T-cell (primary cell): ENCODE measurements at regions not wholly inside any gene's neighbourhood (a gene's known extent, or its start where the extent isn't known, plus 50 kb on each side); places are given as distances from the start of the nearest gene placed in this dataset.

Experiments used
- ATAC-seq, 4 experiments: fragments of 200-7000 bp in 3 of 4; fragments of 150-1000 bp in 1 of 4; cut with Tn5 transposase; replicated peaks in 1 of 4; 1 replicate in 3 of 4; 2 replicates in 1 of 4; pipeline ENCODE4 v1.10.0; 2021; ENCODE audit warnings: moderate library complexity in 3 of 4, mild to moderate bottlenecking in 2 of 4, moderate number of reproducible peaks in 1 of 4
- CTCF ChIA-PET, 2 donors: fragments of 300-600 bp; sonication (Branson Sonifier 250); formaldehyde crosslinking; loops; one replicate each; lab custom pipeline; 2022; ENCODE audit warnings: antibody characterized with exemption in 2 of 2; lab: Charles Lee
- POLR2A ChIA-PET, 2 donors: fragments of 300-600 bp; sonication (Branson Sonifier 250); formaldehyde crosslinking; loops; one replicate each; lab custom pipeline; 2022; ENCODE audit warnings: antibody characterized with exemption in 2 of 2; lab: Charles Lee
- DNase-seq, 35 experiments: peaks; one replicate each; pipeline versions ENCODE4 v3.0.0 to v3.0.0-alpha.2; 2013 to 2023
- H3K27ac ChIP-seq: one replicate; pipeline ENCODE4 v1.5.1; 2013; ENCODE audit warnings: low read length
- H3K27me3 ChIP-seq, 2 experiments: replicated peaks in 1 of 2; 1 replicate in 1 of 2; 2 replicates in 1 of 2; pipeline versions ENCODE4 v1.6.1 to v1.7.0; 2013; ENCODE audit warnings: low read length in 1 of 2, mixed read lengths in 1 of 2; ENCODE audit not compliant: control insufficient read depth in 2 of 2, insufficient read depth in 2 of 2; ENCODE audit errors: extremely low read depth in 1 of 2
- H3K36me3 ChIP-seq, 2 donors: 1 replicate in 1 of 2; 2 replicates in 1 of 2; pipeline versions ENCODE4 v1.6.1 to v1.7.0; 2013; ENCODE audit warnings: low read length in 1 of 2; ENCODE audit not compliant: control insufficient read depth in 2 of 2, insufficient read depth in 1 of 2; ENCODE audit errors: extremely low read depth in 1 of 2
- H3K4me1 ChIP-seq, 2 experiments: 1 replicate in 1 of 2; 2 replicates in 1 of 2; pipeline versions ENCODE4 v1.6.1 to v1.7.0; 2013; ENCODE audit warnings: low read length in 2 of 2, mixed read lengths in 1 of 2; ENCODE audit not compliant: insufficient read depth in 2 of 2, control insufficient read depth in 1 of 2; ENCODE audit errors: extremely low read depth in 1 of 2
- H3K4me3 ChIP-seq, 2 donors: 1 replicate in 1 of 2; 2 replicates in 1 of 2; pipeline versions ENCODE4 v1.5.1 to v1.7.0; 2013; ENCODE audit warnings: mild to moderate bottlenecking in 2 of 2, low read length in 1 of 2, moderate library complexity in 1 of 2; ENCODE audit not compliant: control insufficient read depth in 1 of 2; ENCODE audit errors: extremely low read depth in 1 of 2
- H3K9me3 ChIP-seq: 2 replicates; pipeline ENCODE4 v1.7.0; 2013
- H3K27ac Mint-ChIP-seq, 2 donors: one replicate each; pipeline ENCODE4 v1.8.0; 2020 to 2021; ENCODE audit warnings: mild to moderate bottlenecking in 2 of 2, mixed read lengths in 2 of 2
- H3K27me3 Mint-ChIP-seq, 2 donors: one replicate each; pipeline ENCODE4 v1.8.0; 2021 to 2022; ENCODE audit warnings: mixed read lengths in 2 of 2
- H3K36me3 Mint-ChIP-seq: one replicate; pipeline ENCODE4 v1.8.0; 2021; ENCODE audit warnings: mixed read lengths
- H3K4me1 Mint-ChIP-seq, 3 donors: one replicate each; pipeline ENCODE4 v1.8.0; 2020 to 2022; ENCODE audit warnings: mixed read lengths in 3 of 3, mild to moderate bottlenecking in 1 of 3
- H3K4me3 Mint-ChIP-seq, 3 donors: one replicate each; pipeline ENCODE4 v1.8.0; 2020 to 2022; ENCODE audit warnings: mild to moderate bottlenecking in 3 of 3, mixed read lengths in 3 of 3, moderate library complexity in 3 of 3
- H3K9me3 Mint-ChIP-seq, 3 donors: one replicate each; pipeline ENCODE4 v1.8.0; 2020 to 2022; ENCODE audit warnings: mixed read lengths in 3 of 3
- WGBS: methylation state at CpG from one replicate; pipeline ENCODE4 v1.1.5; 2013; ENCODE audit warnings: missing lambda C conversion rate; ENCODE audit not compliant: insufficient coverage; 5-methylcytosine and 5-hydroxymethylcytosine counted together

DNA sequence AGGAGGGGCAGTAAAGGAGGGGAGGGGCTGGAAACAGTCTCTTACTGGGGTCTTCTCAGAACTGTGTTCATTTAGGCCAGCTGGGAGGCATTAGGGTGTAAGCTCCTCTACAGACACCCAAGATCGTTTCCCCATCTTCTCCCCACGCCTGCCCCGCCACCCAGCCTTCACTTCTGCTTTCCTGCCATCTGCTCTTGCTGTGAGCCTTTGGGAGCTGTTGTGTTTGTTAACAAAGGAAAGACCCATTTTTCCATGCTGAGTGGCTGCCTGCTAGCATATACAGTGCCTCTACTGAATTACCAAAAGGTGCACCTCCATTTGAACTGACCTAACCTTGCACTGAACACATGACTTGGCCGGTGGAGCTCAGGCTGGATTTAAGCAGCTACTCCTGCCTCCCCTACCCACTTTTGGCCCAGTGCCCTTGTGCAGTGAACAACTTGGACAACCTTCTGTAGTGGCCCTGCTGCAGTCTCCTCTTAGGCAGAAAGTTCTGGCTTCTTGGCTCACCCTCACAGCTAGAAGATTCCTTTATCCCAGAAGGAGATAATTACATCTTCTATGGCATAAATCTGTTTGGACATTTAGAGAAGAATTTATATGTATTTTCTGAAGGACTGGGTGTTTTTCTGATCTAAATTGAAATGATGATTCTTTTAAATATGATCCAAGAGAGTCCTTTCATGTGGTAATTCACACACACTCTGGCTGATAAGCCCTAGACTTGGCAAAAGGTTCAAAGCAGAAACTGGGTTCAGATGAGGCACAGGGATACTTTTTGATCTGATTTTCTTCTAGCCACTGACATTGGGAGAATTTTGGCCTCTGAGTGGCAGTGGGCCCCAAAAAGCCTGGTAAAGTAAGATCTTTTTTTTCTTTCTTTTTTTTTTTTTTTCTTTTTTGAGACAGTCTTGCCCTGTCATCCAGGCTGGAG, 81.9 kb upstream of the HNF1B start:
- peaks cover 0 to 6% (median 0%) of the 10 kb centered on the region in 3 donors for H3K4me1 Mint-ChIP-seq
- H3K27me3 Mint-ChIP-seq: peaks cover 13 to 26% of the 10 kb centered on the region in 2 donors
- no peaks in the 10 kb centered on the region for H3K9me3 ChIP-seq
- H3K27ac ChIP-seq: no peak overlapping the region
- ATAC-seq (no peak), DNase-seq (peak in 1 of 35 experiments; percentile 20)
- H3K4me3 Mint-ChIP-seq: no peak overlapping the region
- H3K27me3 ChIP-seq: peaks cover 0 to 5% of the 10 kb centered on the region in 2 experiments
- ChIA-PET POLR2A (no interaction called here), CTCF (no interaction called here)
- H3K4me3 ChIP-seq: no peak overlapping the region
- H3K36me3 Mint-ChIP-seq: no peaks in the 10 kb centered on the region
- H3K27ac Mint-ChIP-seq: no peak overlapping the region
- no peaks in the 10 kb centered on the region for H3K36me3 ChIP-seq
- WGBS: 78% methylated on average over 1 of the region's 4 CpGs
- no peaks in the 10 kb centered on the region for H3K9me3 Mint-ChIP-seq
- no peaks in the 10 kb centered on the region for H3K4me1 ChIP-seq

- H3K4me1 ChIP-seq: no peaks in the 10 kb centered on the region
- Mint-ChIP-seq H3K9me3 (no peaks in the 10 kb centered on the region), H3K27ac (no peak overlapping the region), H3K4me3 (no peak overlapping the region), H3K4me1 (peaks cover 0 to 7% (median 0%) of the 10 kb centered on the region in 3 donors), H3K27me3 (peaks cover 8 to 22% of the 10 kb centered on the region in 2 donors), H3K36me3 (no peaks in the 10 kb centered on the region)
- no peaks in the 10 kb centered on the region for H3K9me3 ChIP-seq
- POLR2A ChIA-PET: interaction anchor here in 1 of 2 donors (0.7 kb wide), 1 partner anchor 819 kb away, joined by 3 read pairs; no protein-coding TSS in a partner anchor
- H3K36me3 ChIP-seq: no peaks in the 10 kb centered on the region
- DNase-seq (no peak), ATAC-seq (no peak)
- H3K27me3 ChIP-seq: peaks cover 0 to 3% of the 10 kb centered on the region in 2 experiments
- CTCF ChIA-PET: no interaction called here
- H3K27ac ChIP-seq: no peak overlapping the region
- H3K4me3 ChIP-seq: no peak overlapping the region
- WGBS: no CpG with 5 or more reads among the region's 2 CpGs
These were observed 81.0 kb upstream of the HNF1B start for GRCh38 chr17:37825851-37826250.

GRCh38 chr17:37824534-37825485, 80.0 kb upstream of the HNF1B start:
- Histone ChIP-seq H3K4me3 (no peak overlapping the region), H3K27ac (no peak overlapping the region), H3K4me1 (no peaks in the 10 kb centered on the region), H3K9me3 (no peaks in the 10 kb centered on the region), H3K27me3 (peaks cover 0 to 3% of the 10 kb centered on the region in 2 experiments), H3K36me3 (no peaks in the 10 kb centered on the region)
- ChIA-PET CTCF (no interaction called here), POLR2A (interaction anchor here in 1 of 2 donors (0.7 kb wide), 1 partner anchor 817 kb away, joined by 3 read pairs; no protein-coding TSS in a partner anchor)
- no peak overlapping the region for H3K4me3 Mint-ChIP-seq
- WGBS: 58% methylated on average over 8 of the region's 13 CpGs
- no peak overlapping the region for H3K27ac Mint-ChIP-seq
- no peaks in the 10 kb centered on the region for H3K9me3 Mint-ChIP-seq
- peaks cover 0 to 14% (median 5%) of the 10 kb centered on the region in 3 donors for H3K4me1 Mint-ChIP-seq
- H3K36me3 Mint-ChIP-seq: no peaks in the 10 kb centered on the region
- DNase-seq: no peak
- H3K27me3 Mint-ChIP-seq: peaks cover 6 to 17% of the 10 kb centered on the region in 2 donors
- no peak for ATAC-seq

GRCh38 chr17:37823996-37824395, 79.1 kb upstream of the HNF1B start:
- DNase-seq (no peak), ATAC-seq (no peak)
- Histone ChIP-seq H3K4me1 (no peaks in the 10 kb centered on the region), H3K27ac (no peak overlapping the region), H3K4me3 (no peak overlapping the region), H3K36me3 (no peaks in the 10 kb centered on the region), H3K9me3 (no peaks in the 10 kb centered on the region), H3K27me3 (no peaks in the 10 kb centered on the region)
- Mint-ChIP-seq H3K27me3 (peaks cover 6 to 17% of the 10 kb centered on the region in 2 donors), H3K27ac (no peak overlapping the region), H3K9me3 (no peaks in the 10 kb centered on the region), H3K4me3 (no peak overlapping the region), H3K4me1 (peaks cover 0 to 16% (median 5%) of the 10 kb centered on the region in 3 donors), H3K36me3 (no peaks in the 10 kb centered on the region)
- ChIA-PET CTCF (no interaction called here), POLR2A (no interaction called here)

DNA sequence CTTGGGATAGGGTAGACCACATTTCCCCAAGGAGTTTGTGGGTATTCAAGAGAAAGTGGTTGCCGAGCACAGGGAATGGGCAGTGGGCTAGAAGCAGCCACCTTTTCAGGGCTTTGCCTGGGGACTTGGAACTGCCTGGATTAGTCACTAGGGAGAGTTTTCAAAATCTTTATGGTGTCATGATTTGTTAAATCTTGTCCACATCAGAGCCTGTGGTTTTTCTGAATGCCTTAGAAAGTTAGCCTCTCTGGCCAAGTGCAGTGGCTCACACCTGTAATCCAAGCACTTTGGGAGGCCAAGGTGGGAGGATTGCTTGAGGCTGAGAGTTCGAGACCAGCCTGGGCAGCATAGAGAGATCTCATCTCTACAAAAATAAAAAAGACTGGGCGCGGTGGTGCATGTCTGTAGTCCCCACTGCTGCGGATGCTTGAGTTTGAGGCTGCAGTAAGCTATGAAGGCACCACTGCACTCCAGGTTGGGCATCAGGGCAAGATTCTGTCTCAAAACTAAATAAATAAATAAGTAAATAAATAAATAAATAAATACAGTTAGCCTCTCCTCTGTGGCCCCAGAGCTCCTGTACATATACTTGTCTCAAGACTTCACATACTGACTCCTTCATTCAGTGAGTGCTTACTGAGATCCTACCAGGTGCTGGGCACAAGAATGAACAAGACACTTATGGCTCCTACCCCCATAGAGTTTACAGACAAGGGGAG, 76.3 kb upstream of the HNF1B start:
- peaks cover 0 to 7% of the 10 kb centered on the region in 2 experiments for H3K27me3 ChIP-seq
- Mint-ChIP-seq H3K27ac (no peak overlapping the region), H3K27me3 (peaks cover 0 to 8% of the 10 kb centered on the region in 2 donors), H3K9me3 (no peaks in the 10 kb centered on the region), H3K36me3 (no peaks in the 10 kb centered on the region), H3K4me1 (peaks cover 3 to 16% (median 5%) of the 10 kb centered on the region in 3 donors), H3K4me3 (no peak overlapping the region)
- ChIA-PET CTCF (interaction anchor here in 1 of 2 donors (0.6 kb wide), 1 partner anchor 382 kb away, joined by 4 read pairs; no protein-coding TSS in a partner anchor), POLR2A (no interaction called here)
- ATAC-seq: no peak
- DNase-seq: no peak
- H3K4me1 ChIP-seq: no peaks in the 10 kb centered on the region
- H3K27ac ChIP-seq: no peak overlapping the region
- WGBS: 88% methylated on average over 3 of the region's 5 CpGs
- no peak overlapping the region for H3K4me3 ChIP-seq
- no peaks in the 10 kb centered on the region for H3K9me3 ChIP-seq
- no peaks in the 10 kb centered on the region for H3K36me3 ChIP-seq
